Mucosa of stomach (tissue), 1 donor: ENCODE measurements at regions not wholly inside any gene's neighbourhood (a gene's known extent, or its start where the extent isn't known, plus 50 kb on each side); places are given as distances from the start of the nearest gene placed in this dataset.

Experiments
- H3K27me3 ChIP-seq: one replicate; pipeline ENCODE4 v1.7.0; 2013; ENCODE audit warnings: mild to moderate bottlenecking, low read length; ENCODE audit not compliant: control insufficient read depth, insufficient read depth
- H3K36me3 ChIP-seq: one replicate; pipeline ENCODE4 v1.7.0; 2013; ENCODE audit warnings: low read length; ENCODE audit not compliant: control insufficient read depth, insufficient read depth
- H3K4me1 ChIP-seq: one replicate; pipeline ENCODE4 v1.7.0; 2013; ENCODE audit warnings: mild to moderate bottlenecking, low read length; ENCODE audit not compliant: control insufficient read depth, insufficient read depth
- H3K4me3 ChIP-seq: one replicate; pipeline ENCODE4 v1.7.0; 2013; ENCODE audit warnings: low read length
- H3K9ac ChIP-seq: one replicate; pipeline ENCODE4 v1.7.0; 2013; ENCODE audit warnings: mild to moderate bottlenecking, low read length, moderate library complexity
- H3K9me3 ChIP-seq: one replicate; pipeline ENCODE4 v1.7.0; 2013; ENCODE audit warnings: mild to moderate bottlenecking, low read length, moderate library complexity; ENCODE audit not compliant: control insufficient read depth
- donor health status: Pancreatic carcinoma.

DNA sequence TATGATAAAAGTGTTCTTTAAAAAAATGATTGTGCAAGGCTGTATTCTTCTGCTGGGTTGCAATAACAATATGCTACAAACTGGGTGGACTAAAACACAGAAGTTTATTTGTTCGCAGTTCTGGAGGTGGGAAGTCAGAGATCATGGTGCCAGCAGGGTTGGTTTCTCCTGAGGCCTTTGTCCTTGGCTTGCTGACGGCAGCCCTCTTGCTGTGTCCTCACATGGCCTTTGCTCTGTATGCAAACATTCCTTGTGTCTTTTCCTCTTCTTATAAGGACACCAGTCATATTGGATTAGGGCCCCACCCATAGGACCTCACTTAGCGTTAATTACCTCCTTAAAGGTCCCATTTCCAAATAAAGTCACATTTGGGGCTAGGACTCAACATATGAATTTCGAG, 220.4 kb downstream of the SAMD5 start:
- Histone ChIP-seq H3K36me3 (no peaks in the 10 kb centered on the region), H3K4me1 (no peaks in the 10 kb centered on the region), H3K4me3 (no peak overlapping the region), H3K9ac (no peak overlapping the region), H3K9me3 (no peaks in the 10 kb centered on the region), H3K27me3 (no peaks in the 10 kb centered on the region)

DNA sequence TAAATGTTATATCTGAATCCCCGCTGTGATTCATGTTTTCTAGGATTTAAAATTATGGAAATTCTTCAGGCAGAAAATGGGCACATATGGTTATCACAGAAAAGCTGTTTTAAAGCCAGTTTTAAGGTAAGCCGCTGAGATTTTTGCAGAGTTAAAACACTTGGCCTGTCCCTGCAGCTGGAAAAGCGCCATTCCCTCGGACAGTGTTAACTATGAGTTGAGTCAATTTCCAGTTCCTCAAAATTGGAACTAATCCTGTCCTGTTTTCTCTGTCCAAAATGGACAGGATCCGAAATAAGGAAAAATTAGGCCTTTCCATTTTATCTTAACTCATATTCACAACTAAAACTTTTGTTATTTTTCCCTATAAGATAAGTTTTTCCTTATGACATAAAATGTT, 225.2 kb downstream of the SAMD5 start:
- H3K9ac ChIP-seq, result no peak overlapping the region
- no peaks in the 10 kb centered on the region for H3K27me3 ChIP-seq
- H3K4me1 ChIP-seq, result no peaks in the 10 kb centered on the region
- H3K9me3 ChIP-seq, result no peaks in the 10 kb centered on the region
- H3K4me3 ChIP-seq, result no peak overlapping the region
- no peaks in the 10 kb centered on the region for H3K36me3 ChIP-seq

DNA sequence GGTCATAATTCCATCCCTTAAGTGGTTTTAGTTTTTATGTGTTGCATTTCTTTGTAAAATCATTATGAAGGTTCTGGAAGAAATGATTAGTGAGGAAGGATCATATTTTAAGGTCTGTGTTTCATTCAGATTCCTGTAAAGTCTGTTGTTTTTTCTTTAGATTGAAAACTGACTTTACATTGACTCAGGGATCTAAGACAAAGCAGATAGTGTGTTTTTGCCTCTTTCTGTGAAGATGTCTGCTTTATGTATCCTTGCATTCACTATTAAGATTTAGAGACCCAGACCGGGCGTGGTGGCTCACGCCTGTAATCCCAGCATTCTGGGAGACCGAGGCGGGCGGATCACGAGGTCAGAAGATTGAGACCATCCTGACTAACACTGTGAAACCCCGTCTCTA, 225.7 kb downstream of the SAMD5 start:
- Histone ChIP-seq H3K36me3 (no peaks in the 10 kb centered on the region), H3K27me3 (no peaks in the 10 kb centered on the region), H3K9me3 (no peaks in the 10 kb centered on the region), H3K4me1 (no peaks in the 10 kb centered on the region), H3K9ac (no peak overlapping the region), H3K4me3 (no peak overlapping the region)

DNA sequence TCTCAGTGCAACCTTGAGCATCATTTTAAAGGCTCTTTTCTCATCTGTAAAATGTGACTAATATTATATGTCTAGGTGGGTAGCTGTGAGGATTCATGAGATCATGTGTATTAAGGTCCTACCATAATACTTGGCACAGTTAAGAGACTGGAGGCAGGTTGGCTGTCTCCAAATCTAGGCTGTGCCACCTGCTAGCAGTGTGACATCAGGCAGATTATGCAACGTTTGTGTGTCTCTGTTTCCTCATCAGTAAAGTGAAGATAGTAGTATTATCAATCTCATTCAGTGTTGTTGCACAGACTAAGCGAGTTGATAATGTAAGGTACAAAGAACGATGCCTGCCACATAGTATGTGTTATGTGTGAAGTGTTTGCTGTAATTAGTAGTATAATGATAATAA, 227.4 kb downstream of the SAMD5 start:
- Histone ChIP-seq H3K27me3 (no peaks in the 10 kb centered on the region), H3K4me1 (no peaks in the 10 kb centered on the region), H3K4me3 (no peak overlapping the region), H3K9me3 (no peaks in the 10 kb centered on the region), H3K9ac (no peak overlapping the region), H3K36me3 (no peaks in the 10 kb centered on the region)

DNA sequence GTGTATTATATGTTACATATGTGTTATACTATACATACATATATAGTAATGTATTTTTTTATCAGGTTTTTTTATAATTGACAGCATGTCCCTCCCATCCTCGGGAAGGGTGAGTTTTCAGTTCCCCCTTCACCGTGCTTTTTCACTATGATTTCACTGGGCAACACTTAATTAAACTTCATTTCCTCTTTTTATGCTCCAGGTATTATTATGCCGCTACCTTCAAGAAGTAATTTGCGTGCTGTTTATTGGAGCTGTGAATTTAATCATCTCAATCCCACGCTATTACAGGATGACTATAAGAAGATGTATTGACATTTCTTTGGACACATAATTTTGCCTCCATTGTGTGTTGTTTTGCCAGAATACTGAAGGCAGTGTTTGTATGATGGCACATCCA, 228.6 kb downstream of the SAMD5 start:
- Histone ChIP-seq H3K27me3 (no peaks in the 10 kb centered on the region), H3K4me3 (no peak overlapping the region), H3K36me3 (no peaks in the 10 kb centered on the region), H3K9ac (no peak overlapping the region), H3K4me1 (no peaks in the 10 kb centered on the region), H3K9me3 (no peaks in the 10 kb centered on the region)

DNA sequence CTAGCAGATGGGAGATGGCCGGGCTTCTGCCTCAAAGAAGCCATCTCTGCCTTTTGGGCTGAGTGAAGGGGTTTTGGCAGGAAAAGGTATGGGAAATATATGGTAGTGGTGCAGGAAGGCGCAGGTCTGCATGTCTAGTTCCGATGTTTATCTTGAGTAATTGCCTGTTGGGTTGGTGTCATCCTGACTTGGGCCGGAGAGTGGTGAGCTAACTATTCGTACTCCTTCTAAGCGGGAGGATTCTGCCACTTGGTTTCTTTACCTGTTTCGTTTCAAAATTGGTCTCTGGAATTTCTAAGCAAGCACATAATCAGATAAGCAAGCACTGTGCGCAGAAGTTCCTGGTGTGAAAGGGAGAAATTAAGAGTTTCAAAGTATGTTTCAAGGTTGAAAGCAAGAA, 229.6 kb downstream of the SAMD5 start:
- Histone ChIP-seq H3K9ac (no peak overlapping the region), H3K4me3 (no peak overlapping the region), H3K27me3 (no peaks in the 10 kb centered on the region)

DNA sequence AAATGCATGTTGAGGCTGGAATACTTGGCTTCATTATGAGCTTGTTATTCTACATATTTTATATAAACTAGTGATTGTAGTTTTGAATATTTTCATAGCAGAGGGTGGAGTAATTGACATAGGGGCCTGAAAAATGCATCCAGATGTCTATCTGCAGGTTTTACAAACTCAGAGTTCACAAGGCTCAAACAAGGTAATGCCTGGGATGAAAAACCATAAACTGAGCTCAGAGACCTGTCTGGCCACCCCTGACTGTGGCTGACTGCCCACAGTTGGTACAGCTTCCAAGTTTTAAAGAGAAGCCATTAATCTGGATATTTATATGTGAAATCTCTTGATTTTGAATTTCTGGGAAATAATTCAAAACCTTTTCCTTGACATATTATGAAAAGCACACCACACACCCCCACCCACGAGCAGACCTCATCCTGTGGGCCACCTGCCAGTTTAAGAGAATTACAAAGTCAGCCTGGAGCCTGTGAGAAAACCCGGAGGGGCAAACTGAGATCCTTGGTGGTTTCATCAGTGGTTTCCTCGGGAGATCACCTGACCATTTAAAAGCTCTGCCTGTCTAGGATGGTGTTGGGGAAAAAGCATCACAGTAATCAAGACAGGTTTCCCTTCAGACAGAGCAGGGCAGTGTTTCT, 230.1 kb downstream of the SAMD5 start:
- Histone ChIP-seq H3K4me1 (no peaks in the 10 kb centered on the region), H3K4me3 (no peak overlapping the region), H3K27me3 (no peaks in the 10 kb centered on the region), H3K9me3 (no peaks in the 10 kb centered on the region), H3K36me3 (no peaks in the 10 kb centered on the region), H3K9ac (no peak overlapping the region)

More for the DNA sequence above, 229.6 kb downstream of the SAMD5 start:
- Histone ChIP-seq H3K36me3 (no peaks in the 10 kb centered on the region), H3K4me1 (no peaks in the 10 kb centered on the region), H3K9me3 (no peaks in the 10 kb centered on the region)

DNA sequence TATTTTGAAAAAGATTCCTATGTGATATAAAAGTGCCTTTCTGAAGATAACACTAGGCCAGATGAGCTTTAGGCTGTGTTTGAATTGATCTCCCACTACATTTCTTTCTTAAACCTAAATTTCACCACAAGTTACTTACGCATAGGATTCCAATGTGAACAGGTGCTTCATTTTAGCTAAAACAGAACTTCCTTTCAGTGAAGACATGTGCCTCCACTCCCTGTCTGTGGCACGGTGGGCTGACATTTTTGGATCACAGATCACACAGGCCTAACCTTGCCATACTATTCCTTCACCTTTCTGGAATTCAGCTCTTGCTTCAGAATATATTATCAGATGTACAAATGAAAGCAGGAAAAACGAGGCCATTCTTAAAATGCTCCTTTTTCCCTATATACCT, 231.8 kb downstream of the SAMD5 start:
- no peaks in the 10 kb centered on the region for H3K36me3 ChIP-seq
- no peaks in the 10 kb centered on the region for H3K4me1 ChIP-seq
- no peaks in the 10 kb centered on the region for H3K9me3 ChIP-seq
- H3K9ac ChIP-seq, result no peak overlapping the region
- H3K27me3 ChIP-seq, result no peaks in the 10 kb centered on the region
- no peak overlapping the region for H3K4me3 ChIP-seq

DNA sequence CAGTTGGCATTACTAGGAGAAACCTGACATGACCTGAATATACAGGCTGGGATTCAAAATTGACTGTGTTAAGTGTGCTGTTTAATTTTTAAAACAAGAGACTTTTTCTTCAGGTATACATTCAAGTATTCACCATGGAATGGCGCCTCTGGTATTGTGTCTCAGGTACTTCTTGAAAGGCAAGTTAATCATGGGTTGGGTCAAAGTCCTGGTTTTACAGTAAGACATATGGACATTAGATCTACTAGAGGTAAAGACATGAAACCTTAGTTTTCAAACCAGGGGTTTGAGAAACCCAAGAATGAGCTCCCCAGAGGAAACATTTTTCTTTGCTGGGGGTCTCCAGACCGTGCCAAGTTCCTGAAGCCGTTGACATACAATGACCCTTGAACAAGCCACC, 232.4 kb downstream of the SAMD5 start:
- no peak overlapping the region for H3K4me3 ChIP-seq
- H3K27me3 ChIP-seq, result no peaks in the 10 kb centered on the region
- no peaks in the 10 kb centered on the region for H3K36me3 ChIP-seq
- H3K9ac ChIP-seq, result no peak overlapping the region
- no peaks in the 10 kb centered on the region for H3K4me1 ChIP-seq
- no peaks in the 10 kb centered on the region for H3K9me3 ChIP-seq

DNA sequence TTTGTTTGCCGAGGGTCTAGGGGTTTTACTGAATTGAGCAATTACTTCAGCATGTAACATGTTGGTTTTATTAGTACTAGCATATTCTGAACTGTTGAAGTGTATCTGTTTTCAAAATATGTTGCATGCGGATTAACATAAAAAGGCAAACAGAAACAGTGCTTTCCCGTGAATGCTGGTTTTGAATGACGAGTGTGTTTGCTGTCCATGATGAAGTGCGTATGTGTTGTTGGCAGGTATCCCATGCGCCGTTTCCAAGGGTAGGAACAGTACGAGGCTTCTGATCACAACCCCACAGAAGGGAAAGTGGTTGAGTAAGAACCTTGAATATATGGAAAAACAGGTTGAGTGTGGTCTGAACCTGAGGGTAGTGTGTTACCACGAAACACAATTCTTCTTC, 232.9 kb downstream of the SAMD5 start:
- no peak overlapping the region for H3K4me3 ChIP-seq
- no peaks in the 10 kb centered on the region for H3K9me3 ChIP-seq
- H3K27me3 ChIP-seq, result no peaks in the 10 kb centered on the region
- no peak overlapping the region for H3K9ac ChIP-seq
- H3K36me3 ChIP-seq, result no peaks in the 10 kb centered on the region
- no peaks in the 10 kb centered on the region for H3K4me1 ChIP-seq

DNA sequence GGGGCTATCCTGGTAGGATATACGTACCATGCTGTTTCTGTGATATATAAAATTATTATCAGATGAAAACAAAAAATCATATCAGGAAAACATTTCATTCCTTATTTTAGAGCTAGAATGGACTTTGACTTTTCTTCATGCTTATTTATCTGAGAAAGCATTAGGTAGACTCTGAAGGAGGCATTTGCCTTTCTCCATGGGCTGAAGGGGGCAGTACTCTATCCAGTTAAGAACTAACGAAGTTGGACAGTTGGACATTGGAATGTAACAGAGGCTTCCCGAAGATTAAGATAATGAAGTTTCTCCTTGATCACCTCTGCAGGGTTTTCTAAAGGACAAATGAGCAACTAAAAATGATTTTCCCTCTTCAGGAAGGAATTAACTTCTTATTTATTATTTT, 233.9 kb downstream of the SAMD5 start:
- no peaks in the 10 kb centered on the region for H3K36me3 ChIP-seq
- no peaks in the 10 kb centered on the region for H3K4me1 ChIP-seq
- no peaks in the 10 kb centered on the region for H3K27me3 ChIP-seq
- no peak overlapping the region for H3K4me3 ChIP-seq
- no peaks in the 10 kb centered on the region for H3K9me3 ChIP-seq
- no peak overlapping the region for H3K9ac ChIP-seq

DNA sequence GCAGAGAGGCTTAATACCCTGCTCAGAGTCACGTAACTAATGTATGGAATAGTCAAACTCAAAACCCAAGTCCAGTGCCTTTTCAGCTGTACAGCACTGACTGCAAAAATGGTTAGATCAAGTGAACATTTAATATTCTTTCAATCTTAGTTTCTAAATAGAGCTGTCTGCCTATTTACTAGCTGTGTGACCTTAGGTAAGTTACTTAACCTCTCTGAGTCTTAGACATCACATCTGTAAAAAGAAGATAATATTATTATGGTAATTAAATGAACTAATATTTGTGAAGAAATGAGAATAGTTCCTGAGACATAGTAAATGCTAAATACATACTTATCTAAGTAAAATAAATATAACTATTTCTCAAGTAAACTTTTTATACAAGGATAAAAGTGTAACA, 235.5 kb downstream of the SAMD5 start:
- Histone ChIP-seq H3K9me3 (no peaks in the 10 kb centered on the region), H3K4me3 (no peak overlapping the region), H3K27me3 (no peaks in the 10 kb centered on the region), H3K36me3 (no peaks in the 10 kb centered on the region), H3K4me1 (no peaks in the 10 kb centered on the region), H3K9ac (no peak overlapping the region)

DNA sequence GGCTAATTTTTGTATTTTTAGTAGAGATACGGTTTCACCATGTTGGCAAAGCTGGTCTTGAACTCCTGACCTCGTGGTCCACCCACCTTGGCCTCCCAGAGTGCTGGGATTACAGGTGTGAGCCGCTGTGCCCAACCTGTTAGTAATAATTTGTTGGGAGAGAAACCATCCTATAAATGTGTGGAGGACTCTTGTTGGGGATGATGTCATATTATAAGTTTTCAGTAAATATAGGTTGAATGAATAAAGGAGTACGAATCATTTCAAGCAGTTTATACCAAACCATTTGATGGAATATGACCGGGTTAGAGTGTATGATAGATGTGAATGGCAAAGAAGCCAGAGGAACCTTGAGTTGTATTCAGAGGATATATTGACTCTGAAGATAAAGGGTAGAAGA, 240.8 kb downstream of the SAMD5 start:
- Histone ChIP-seq H3K4me1 (no peaks in the 10 kb centered on the region), H3K9ac (no peak overlapping the region), H3K9me3 (no peaks in the 10 kb centered on the region), H3K4me3 (no peak overlapping the region), H3K36me3 (no peaks in the 10 kb centered on the region), H3K27me3 (no peaks in the 10 kb centered on the region)
